ENCODE measurements at regions not wholly inside any gene's neighbourhood (a gene's known extent, or its start where the extent isn't known, plus 50 kb on each side); places are given as distances from the start of the nearest gene placed in this dataset.

- TF ChIP-seq, protein P1, sequence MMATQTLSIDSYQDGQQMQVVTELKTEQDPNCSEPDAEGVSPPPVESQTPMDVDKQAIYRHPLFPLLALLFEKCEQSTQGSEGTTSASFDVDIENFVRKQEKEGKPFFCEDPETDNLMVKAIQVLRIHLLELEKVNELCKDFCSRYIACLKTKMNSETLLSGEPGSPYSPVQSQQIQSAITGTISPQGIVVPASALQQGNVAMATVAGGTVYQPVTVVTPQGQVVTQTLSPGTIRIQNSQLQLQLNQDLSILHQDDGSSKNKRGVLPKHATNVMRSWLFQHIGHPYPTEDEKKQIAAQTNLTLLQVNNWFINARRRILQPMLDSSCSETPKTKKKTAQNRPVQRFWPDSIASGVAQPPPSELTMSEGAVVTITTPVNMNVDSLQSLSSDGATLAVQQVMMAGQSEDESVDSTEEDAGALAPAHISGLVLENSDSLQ (IDR thresholded peaks at IDR 0.05): no peak
- TF ChIP-seq ARNT (IDR thresholded peaks at IDR 0.05) (no peak), SUZ12 (IDR thresholded peaks at IDR 0.05) (no peak), BHLHE40 (IDR thresholded peaks at IDR 0.05; ENCODE audit: borderline replicate concordance) (no peak), FOXA1 (IDR thresholded peaks at IDR 0.05) (no peak), ELF4 (IDR thresholded peaks at IDR 0.05) (no peak)
These were observed 652.5 kb downstream of the C12orf50 start for GRCh38 chr12:87376722-87377121.

All from HEK293T (cell line).